ENCODE measurements at regions not wholly inside any gene's neighbourhood (a gene's known extent, or its start where the extent isn't known, plus 50 kb on each side); places are given as distances from the start of the nearest gene placed in this dataset.

DNA sequence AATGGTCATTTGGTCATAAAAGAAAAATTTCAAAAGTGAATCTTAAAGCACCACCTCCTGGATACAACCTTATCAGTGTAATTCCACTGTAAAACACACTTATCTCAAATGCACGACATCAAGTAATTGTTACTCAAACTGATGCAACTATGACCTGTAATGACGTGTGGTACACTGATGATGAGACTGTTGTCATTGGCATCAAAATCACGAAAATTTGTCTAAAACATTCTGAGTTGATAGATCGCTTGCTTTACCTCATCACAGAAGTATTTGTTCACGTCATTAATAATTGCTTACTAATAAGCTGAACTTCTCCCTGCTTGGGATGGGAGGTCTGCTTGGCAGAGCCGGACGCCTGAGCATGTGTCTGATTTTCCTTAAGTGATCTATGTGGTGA, 221.8 kb upstream of the KLF6 start:
- TF ChIP-seq TAF1 (IDR thresholded peaks at IDR 0.05; ENCODE audit: low read depth) (no peak), RAD21 (IDR thresholded peaks at IDR 0.05; ENCODE audit: low read depth) (no peak), EP300 (IDR thresholded peaks at IDR 0.05; ENCODE audit: borderline replicate concordance) (no peak)
- TF ChIP-seq, protein P1, sequence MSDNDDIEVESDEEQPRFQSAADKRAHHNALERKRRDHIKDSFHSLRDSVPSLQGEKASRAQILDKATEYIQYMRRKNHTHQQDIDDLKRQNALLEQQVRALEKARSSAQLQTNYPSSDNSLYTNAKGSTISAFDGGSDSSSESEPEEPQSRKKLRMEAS (IDR thresholded peaks at IDR 0.05) = no peak

Data from Ishikawa (cell line).